HepG2 (cell line): ENCODE measurements at regions not wholly inside any gene's neighbourhood (a gene's known extent, or its start where the extent isn't known, plus 50 kb on each side); places are given as distances from the start of the nearest gene placed in this dataset.

Experiments
- BHLHE40 ChIP-seq: IDR thresholded peaks from 2 replicates; pipeline ENCODE4 v1.6.1; 2011; ENCODE audit warnings: low read length, improper control_type of control experiment
- CBX1 ChIP-seq: IDR thresholded peaks from one replicate; pipeline ENCODE4 v1.6.1; 2016; ENCODE audit warnings: antibody characterized with exemption, low read depth
- E2F1 ChIP-seq: sonication (generic); formaldehyde crosslinking; IDR thresholded peaks from 2 replicates; pipeline ENCODE4 v1.5.0; 2020; ENCODE audit warnings: missing genetic modification reagents
- ETV5 ChIP-seq: IDR thresholded peaks from 2 replicates; pipeline ENCODE4 v1.6.1; 2018; ENCODE audit warnings: missing biosample characterization, missing genetic modification reagents, inconsistent platforms, borderline replicate concordance
- FOXJ3 ChIP-seq: sonication (generic); formaldehyde crosslinking; IDR thresholded peaks from 2 replicates; pipeline ENCODE4 v1.4.0; 2020; ENCODE audit warnings: missing genetic modification reagents, mild to moderate bottlenecking, borderline replicate concordance
- GATAD2A ChIP-seq: IDR thresholded peaks from 2 replicates; pipeline ENCODE4 v1.6.1; 2016
- HMGXB4 ChIP-seq, 2 experiments: sonication (generic) in 1 of 2; formaldehyde crosslinking in 1 of 2; IDR thresholded peaks; 2 replicates each; pipeline versions ENCODE4 v1.4.0 to v1.6.1; 2018 to 2020; ENCODE audit warnings: missing genetic modification reagents in 2 of 2, borderline replicate concordance in 1 of 2, low read depth in 1 of 2, mild to moderate bottlenecking in 1 of 2, missing biosample characterization in 1 of 2
- KAT7 ChIP-seq: IDR thresholded peaks from 2 replicates; pipeline ENCODE4 v1.6.1; 2018; ENCODE audit warnings: borderline replicate concordance, missing compliant biosample characterization
- KDM1A ChIP-seq: IDR thresholded peaks from 2 replicates; pipeline ENCODE4 v1.6.1; 2016; ENCODE audit warnings: missing compliant biosample characterization
- MEF2D ChIP-seq: sonication (generic); formaldehyde crosslinking; IDR thresholded peaks from 2 replicates; pipeline ENCODE4 v1.5.1; 2020; ENCODE audit warnings: mild to moderate bottlenecking, missing genetic modification reagents
- PBX2 ChIP-seq: IDR thresholded peaks from 2 replicates; pipeline ENCODE4 v1.6.1; 2016; ENCODE audit warnings: control low read depth
- POGZ ChIP-seq: sonication (generic); formaldehyde crosslinking; IDR thresholded peaks from 2 replicates; pipeline ENCODE4 v1.4.0; 2020; ENCODE audit warnings: mild to moderate bottlenecking, missing genetic modification reagents
- PRDM15 ChIP-seq: sonication (generic); formaldehyde crosslinking; IDR thresholded peaks from 2 replicates; pipeline ENCODE4 v1.4.0; 2020; ENCODE audit warnings: missing genetic modification reagents
- RARG ChIP-seq: sonication (generic); formaldehyde crosslinking; IDR thresholded peaks from 2 replicates; pipeline ENCODE4 v1.4.0; 2020; ENCODE audit warnings: low read depth, mild to moderate bottlenecking, missing genetic modification reagents
- SALL2 ChIP-seq: sonication (generic); formaldehyde crosslinking; IDR thresholded peaks from 2 replicates; pipeline ENCODE4 v1.8.1; 2023; ENCODE audit warnings: mild to moderate bottlenecking, missing genetic modification reagents, inconsistent platforms
- SNAI1 ChIP-seq: sonication (generic); formaldehyde crosslinking; IDR thresholded peaks from 2 replicates; pipeline ENCODE4 v1.5.0; 2020; ENCODE audit warnings: mild to moderate bottlenecking, missing genetic modification reagents, borderline replicate concordance
- ZBTB3 ChIP-seq: sonication (generic); formaldehyde crosslinking; IDR thresholded peaks from 2 replicates; pipeline ENCODE4 v1.4.0; 2020; ENCODE audit warnings: low read depth, mild to moderate bottlenecking, moderate library complexity, missing genetic modification reagents, borderline replicate concordance
- ZNF317 ChIP-seq: sonication (generic); formaldehyde crosslinking; IDR thresholded peaks from 2 replicates; pipeline ENCODE4 v1.5.0; 2020; ENCODE audit warnings: mild to moderate bottlenecking, missing genetic modification reagents
- ZNF432 ChIP-seq: sonication (generic); formaldehyde crosslinking; IDR thresholded peaks from 2 replicates; pipeline ENCODE4 v1.5.0; 2020; ENCODE audit warnings: missing genetic modification reagents, mild to moderate bottlenecking, borderline replicate concordance
- ZNF605 ChIP-seq: sonication (generic); formaldehyde crosslinking; IDR thresholded peaks from 2 replicates; pipeline ENCODE4 v1.8.0; 2022; ENCODE audit warnings: mild to moderate bottlenecking, missing genetic modification reagents
- ZNF784 ChIP-seq: sonication (generic); formaldehyde crosslinking; IDR thresholded peaks from 2 replicates; pipeline ENCODE4 v1.5.1; 2020; ENCODE audit warnings: missing genetic modification reagents, mild to moderate bottlenecking, borderline replicate concordance
- ZNF792 ChIP-seq: IDR thresholded peaks from 2 replicates; pipeline ENCODE4 v1.6.1; 2016
- ZNF891 ChIP-seq: sonication (generic); formaldehyde crosslinking; IDR thresholded peaks from 2 replicates; pipeline ENCODE4 v1.5.0; 2020; ENCODE audit warnings: mild to moderate bottlenecking, missing genetic modification reagents
- ZZZ3 ChIP-seq: sonication (generic); formaldehyde crosslinking; IDR thresholded peaks from 2 replicates; pipeline ENCODE4 v1.4.0; 2020; ENCODE audit warnings: missing genetic modification reagents, mild to moderate bottlenecking, borderline replicate concordance

GRCh38 chr9:113682297-113682771, 193.8 kb upstream of the ZNF618 start (continued):
- TF ChIP-seq BHLHE40 = no peak
- TF ChIP-seq ZNF792 (CRISPR knock-in tag) = 0 out of 2 replicates have a peak, but pooled peaks have one; percentile 50
- no peak for TF ChIP-seq E2F1 (CRISPR knock-in tag)
- no peak for TF ChIP-seq KAT7
- TF ChIP-seq GATAD2A (CRISPR knock-in tag) = peak; percentile 51; the same call in 1 of the 2 replicates
- no peak for TF ChIP-seq RARG
- no peak for TF ChIP-seq ZZZ3 (CRISPR knock-in tag)
- TF ChIP-seq SNAI1 (CRISPR knock-in tag) = no peak
- peak in 1 of 2 experiments; percentile 73; a peak in 2 of 4 replicates for TF ChIP-seq HMGXB4 (CRISPR knock-in tag; IDR thresholded peaks at IDR 0.05; ENCODE audit: borderline replicate concordance in 1 of 2, low read depth in 1 of 2)
- no peak for TF ChIP-seq ZBTB3 (CRISPR knock-in tag)
- no peak for TF ChIP-seq ZNF432 (CRISPR knock-in tag)
- no peak for TF ChIP-seq MEF2D (CRISPR knock-in tag)
- no peak for TF ChIP-seq CBX1
- TF ChIP-seq PRDM15 (CRISPR knock-in tag) = no peak
- TF ChIP-seq ETV5 = peak; percentile 68; the same call in 1 of the 2 replicates
- no peak for TF ChIP-seq KDM1A (CRISPR knock-in tag)
- TF ChIP-seq ZNF605 = no peak
- TF ChIP-seq ZNF784 (CRISPR knock-in tag) = no peak
- TF ChIP-seq POGZ = no peak
- TF ChIP-seq SALL2 (CRISPR knock-in tag) = no peak
- TF ChIP-seq PBX2 = no peak
- TF ChIP-seq ZNF891 = no peak
- 0 out of 2 replicates have a peak, but pooled peaks have one; percentile 49 for TF ChIP-seq ZNF317
- TF ChIP-seq FOXJ3 (CRISPR knock-in tag) = no peak
